Stimulated activated naive CD8-positive, alpha-beta T cell treated with anti-CD3 and anti-CD28 coated beads, Interleukin-15, amount 100 ng/mL, for 72 hours (primary cell): ENCODE measurements at regions not wholly inside any gene's neighbourhood (a gene's known extent, or its start where the extent isn't known, plus 50 kb on each side); places are given as distances from the start of the nearest gene placed in this dataset.
"Not testable (repeated sequence)": the region's sequence is repeated elsewhere in the genome, so short reads cannot be mapped to it uniquely, and the experiment has no call there.

Source experiments
- ATAC-seq: fragments of 150-1000 bp; cut with Tn5 transposase; 2 replicates; pipeline ENCODE4 v1.10.0; 2021; ENCODE audit warnings: mild to moderate bottlenecking, moderate library complexity
- DNase-seq, 2 donors: peaks; one replicate each; pipeline ENCODE4 v3.0.0; 2021 to 2022
- H3K27ac Mint-ChIP-seq, 2 donors: one replicate each; pipeline ENCODE4 v1.8.0; 2022; ENCODE audit warnings: mild to moderate bottlenecking in 2 of 2, mixed read lengths in 2 of 2, moderate library complexity in 2 of 2
- H3K27me3 Mint-ChIP-seq: one replicate; pipeline ENCODE4 v1.8.0; 2022; ENCODE audit warnings: mixed read lengths
- H3K4me1 Mint-ChIP-seq: one replicate; pipeline ENCODE4 v1.8.0; 2022; ENCODE audit warnings: mild to moderate bottlenecking, mixed read lengths
- H3K4me3 Mint-ChIP-seq, 2 donors: one replicate each; pipeline ENCODE4 v1.8.0; 2022; ENCODE audit warnings: mild to moderate bottlenecking in 2 of 2, mixed read lengths in 2 of 2, moderate library complexity in 1 of 2
- H3K9me3 Mint-ChIP-seq, 2 donors: one replicate each; pipeline ENCODE4 v1.8.0; 2022; ENCODE audit warnings: mixed read lengths in 2 of 2

- H3K9me3 Mint-ChIP-seq = no peaks in the 10 kb centered on the region
- H3K27me3 Mint-ChIP-seq = no peaks in the 10 kb centered on the region
- no peak overlapping the region for H3K4me3 Mint-ChIP-seq
- H3K27ac Mint-ChIP-seq = peak overlapping the region in 1 of 2 donors; percentile 5
- DNase-seq = no peak
- H3K4me1 Mint-ChIP-seq = no peaks in the 10 kb centered on the region
- no peak for ATAC-seq
Observed at GRCh38 chr13:19362946-19363510, 181.4 kb upstream of the TUBA3C start.

GRCh38 chr13:19359697-19360096 lies 178.1 kb upstream of the TUBA3C start:
- H3K27ac Mint-ChIP-seq = not testable (repeated sequence)

GRCh38 chr13:19345916-19346422 lies 164.3 kb upstream of the TUBA3C start:
- Mint-ChIP-seq H3K27ac (no peak overlapping the region), H3K4me3 (no peak overlapping the region), H3K9me3 (peaks cover under 1 to 2% of the 10 kb centered on the region in 2 donors), H3K4me1 (peaks cover 9% of the 10 kb centered on the region), H3K27me3 (peaks cover 48% of the 10 kb centered on the region)
- ATAC-seq (no peak), DNase-seq (no peak)

More at GRCh38 chr13:19359697-19360096, 178.1 kb upstream of the TUBA3C start:
- not testable (repeated sequence) for DNase-seq, H3K27me3 Mint-ChIP-seq, ATAC-seq, H3K4me3 Mint-ChIP-seq, H3K9me3 Mint-ChIP-seq, H3K4me1 Mint-ChIP-seq

DNA sequence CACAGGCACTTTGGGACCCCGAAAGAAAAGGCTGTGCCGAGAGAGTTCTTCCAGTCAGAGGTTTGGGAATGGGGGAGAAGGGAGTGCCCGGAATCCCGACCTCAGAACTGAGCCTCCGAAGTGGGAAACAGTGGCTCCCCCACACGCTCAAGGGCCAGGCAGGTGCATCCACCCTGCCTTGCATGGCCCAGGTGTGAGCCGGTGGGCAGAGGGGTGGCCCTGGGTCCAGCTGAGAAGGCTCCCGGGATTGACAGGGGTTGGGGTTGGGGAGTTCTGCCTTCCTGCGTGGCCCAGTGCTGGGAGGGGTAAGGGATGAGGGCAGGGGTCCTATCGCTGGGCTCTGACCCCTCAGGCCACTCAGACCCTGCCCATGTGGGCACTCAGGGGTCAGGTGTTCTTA lies 163.5 kb upstream of the TUBA3C start:
- ATAC-seq (peak; percentile 20), DNase-seq (no peak)
- H3K4me3 Mint-ChIP-seq = peak overlapping the region in 1 of 2 donors; percentile 86
- H3K9me3 Mint-ChIP-seq = peaks cover 7 to 10% of the 10 kb centered on the region in 2 donors
- H3K27ac Mint-ChIP-seq = no peak overlapping the region
- peaks cover 48% of the 10 kb centered on the region for H3K27me3 Mint-ChIP-seq
- H3K4me1 Mint-ChIP-seq = peaks cover 9% of the 10 kb centered on the region

- not testable (repeated sequence) for ATAC-seq, H3K9me3 Mint-ChIP-seq, H3K27ac Mint-ChIP-seq, H3K4me1 Mint-ChIP-seq
- DNase-seq = peak in 1 of 2 donors; percentile 10
- H3K27me3 Mint-ChIP-seq = peaks cover 48% of the 10 kb centered on the region
- H3K4me3 Mint-ChIP-seq = peak overlapping the region in 1 of 2 donors; percentile 86
Observed at GRCh38 chr13:19344585-19345120, 163.0 kb upstream of the TUBA3C start.

DNA sequence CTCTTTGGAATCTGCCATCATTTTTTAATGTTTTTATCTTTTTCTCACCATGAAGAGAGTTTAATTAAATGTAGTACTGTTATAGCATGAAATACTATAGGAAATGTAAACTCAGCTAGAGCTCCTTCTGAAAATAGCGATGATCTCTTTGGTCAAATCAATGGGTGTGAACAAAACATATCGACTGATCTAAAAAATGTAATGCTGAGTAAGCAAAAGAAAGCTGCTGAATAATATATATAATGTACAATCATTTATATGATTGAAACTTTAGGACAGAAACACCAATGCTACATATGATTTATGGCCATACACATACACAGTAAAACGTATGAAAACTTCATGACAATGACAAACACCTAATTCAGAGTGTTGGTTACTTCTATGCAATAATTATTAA lies 150.8 kb upstream of the TUBA3C start:
- Mint-ChIP-seq H3K27me3 (peaks cover 23% of the 10 kb centered on the region), H3K4me1 (no peaks in the 10 kb centered on the region)

DNA sequence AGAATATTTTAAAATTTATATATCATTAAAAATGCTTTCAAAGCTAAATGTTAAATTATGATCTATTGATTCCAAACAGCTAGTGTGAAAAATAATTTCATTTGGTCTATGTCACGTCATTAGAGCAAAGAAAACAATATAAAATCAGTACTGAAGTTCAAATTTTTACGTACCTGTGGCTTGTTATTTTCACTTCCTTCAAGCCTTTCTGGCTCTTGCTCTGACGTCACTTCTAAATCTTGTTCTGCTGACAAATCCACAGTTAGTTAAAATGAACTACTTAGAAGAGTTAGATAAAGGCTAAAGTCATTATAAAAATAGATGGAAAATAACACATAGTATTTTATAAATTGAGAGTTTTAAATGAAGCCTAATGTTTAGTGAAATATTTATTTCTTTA lies 147.7 kb upstream of the TUBA3C start:
- Mint-ChIP-seq H3K9me3 (peaks cover 7 to 10% of the 10 kb centered on the region in 2 donors), H3K27ac (no peak overlapping the region), H3K4me3 (no peak overlapping the region), H3K27me3 (peaks cover 15% of the 10 kb centered on the region), H3K4me1 (no peaks in the 10 kb centered on the region)
- DNase-seq = no peak
- no peak for ATAC-seq

More for the DNA sequence above, 150.8 kb upstream of the TUBA3C start:
- Mint-ChIP-seq H3K4me3 (no peak overlapping the region), H3K27ac (no peak overlapping the region), H3K9me3 (no peaks in the 10 kb centered on the region)
- DNase-seq (no peak), ATAC-seq (no peak)

- Mint-ChIP-seq H3K9me3 (peaks cover 10 to 15% of the 10 kb centered on the region in 2 donors), H3K27me3 (peaks cover 15% of the 10 kb centered on the region), H3K4me1 (no peaks in the 10 kb centered on the region), H3K4me3 (no peak overlapping the region), H3K27ac (no peak overlapping the region)
- DNase-seq = no peak
- no peak for ATAC-seq
Observed at GRCh38 chr13:19324325-19324724, 142.7 kb upstream of the TUBA3C start.

- H3K27ac Mint-ChIP-seq = no peak overlapping the region
- H3K9me3 Mint-ChIP-seq = peaks cover 10 to 15% of the 10 kb centered on the region in 2 donors
- DNase-seq (no peak), ATAC-seq (no peak)
- H3K27me3 Mint-ChIP-seq = no peaks in the 10 kb centered on the region
- no peak overlapping the region for H3K4me3 Mint-ChIP-seq
- no peaks in the 10 kb centered on the region for H3K4me1 Mint-ChIP-seq
Observed at GRCh38 chr13:19321222-19321621, 139.6 kb upstream of the TUBA3C start.

DNA sequence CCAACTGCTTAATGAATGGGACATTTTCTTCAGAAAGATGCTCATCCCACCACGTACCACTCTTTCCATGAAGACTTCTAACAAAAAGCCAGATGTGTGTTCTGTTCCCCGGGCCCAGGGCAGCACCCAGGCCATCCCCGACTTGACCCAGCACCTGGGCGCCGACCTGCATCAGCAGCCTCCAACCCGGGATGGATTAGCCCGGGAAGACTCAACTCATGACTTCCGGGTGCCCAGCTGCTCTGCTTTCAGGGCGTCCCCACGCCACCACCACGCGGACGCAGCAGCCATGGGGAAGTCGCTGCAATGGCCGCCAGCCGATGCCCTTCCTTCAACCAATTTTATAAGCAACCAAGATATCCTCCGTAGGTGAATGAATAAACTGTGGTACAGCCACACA lies 123.8 kb upstream of the TUBA3C start:
- no peaks in the 10 kb centered on the region for H3K27me3 Mint-ChIP-seq
- ATAC-seq = no peak
- H3K9me3 Mint-ChIP-seq = peaks cover 0 to 10% of the 10 kb centered on the region in 2 donors

GRCh38 chr13:19289180-19289579 lies 107.6 kb upstream of the TUBA3C start:
- peaks cover 7 to 15% of the 10 kb centered on the region in 2 donors for H3K9me3 Mint-ChIP-seq
- no peaks in the 10 kb centered on the region for H3K4me1 Mint-ChIP-seq
- no peaks in the 10 kb centered on the region for H3K27me3 Mint-ChIP-seq
- no peak for ATAC-seq
- H3K4me3 Mint-ChIP-seq = no peak overlapping the region
- no peak overlapping the region for H3K27ac Mint-ChIP-seq
- no peak for DNase-seq

More for the DNA sequence above, 123.8 kb upstream of the TUBA3C start:
- H3K4me3 Mint-ChIP-seq = no peak overlapping the region
- no peaks in the 10 kb centered on the region for H3K4me1 Mint-ChIP-seq
- no peak for DNase-seq
- H3K27ac Mint-ChIP-seq = peak overlapping the region in 1 of 2 donors; percentile 59

DNA sequence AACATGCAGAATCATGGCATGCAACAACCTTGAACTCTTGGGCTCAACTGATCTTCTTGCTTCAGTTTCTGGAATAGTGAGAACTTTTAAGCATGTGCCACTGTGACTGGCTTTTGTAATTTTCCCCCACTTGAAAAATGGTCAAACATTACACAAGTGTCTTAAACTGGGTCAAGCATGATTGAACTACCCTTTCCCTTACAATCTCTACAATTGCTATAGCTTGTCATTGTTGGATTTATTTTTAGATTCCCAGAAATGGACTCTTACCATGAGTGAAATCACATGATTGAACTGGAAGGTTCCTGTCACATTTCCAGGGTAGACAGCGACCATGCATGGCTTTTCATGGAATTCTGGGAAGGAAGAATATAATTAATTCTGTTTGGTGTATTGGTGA lies 102.2 kb upstream of the TUBA3C start:
- DNase-seq (no peak), ATAC-seq (no peak)
- Mint-ChIP-seq H3K27me3 (no peaks in the 10 kb centered on the region), H3K9me3 (peaks cover 5 to 13% of the 10 kb centered on the region in 2 donors), H3K4me1 (no peaks in the 10 kb centered on the region), H3K27ac (no peak overlapping the region), H3K4me3 (no peak overlapping the region)

- ATAC-seq = no peak
- H3K4me3 Mint-ChIP-seq = no peak overlapping the region
- H3K9me3 Mint-ChIP-seq = peaks cover 0 to 15% of the 10 kb centered on the region in 2 donors
- no peak for DNase-seq
- H3K4me1 Mint-ChIP-seq = no peaks in the 10 kb centered on the region
- peaks cover 10% of the 10 kb centered on the region for H3K27me3 Mint-ChIP-seq
- no peak overlapping the region for H3K27ac Mint-ChIP-seq
Observed at GRCh38 chr13:19268331-19268730, 86.7 kb upstream of the TUBA3C start.

DNA sequence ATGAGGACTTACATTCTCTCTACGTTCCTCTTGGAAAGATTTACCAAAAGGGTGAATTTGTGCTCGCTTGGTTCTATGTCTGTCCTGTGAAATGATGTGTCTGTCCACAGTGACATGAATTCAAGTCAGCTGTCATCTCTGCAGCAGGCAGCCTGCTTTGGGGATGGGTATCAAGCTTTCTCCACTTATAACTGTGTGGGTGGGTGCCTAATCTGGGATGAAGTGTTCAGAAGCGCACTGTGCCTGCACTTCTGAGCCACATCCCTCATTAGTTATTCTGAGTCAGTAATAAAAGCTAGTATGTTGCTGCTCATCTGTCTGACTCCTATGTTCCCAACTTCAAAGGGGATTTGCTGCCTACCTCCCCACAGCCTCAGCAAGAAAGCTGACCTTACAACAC lies 86.1 kb upstream of the TUBA3C start:
- Mint-ChIP-seq H3K9me3 (peaks cover 0 to 14% of the 10 kb centered on the region in 2 donors), H3K4me3 (no peak overlapping the region), H3K27ac (no peak overlapping the region), H3K27me3 (peaks cover 10% of the 10 kb centered on the region), H3K4me1 (no peaks in the 10 kb centered on the region)
- DNase-seq (no peak), ATAC-seq (no peak)

- ATAC-seq (no peak), DNase-seq (no peak)
- Mint-ChIP-seq H3K4me3 (no peak overlapping the region), H3K4me1 (no peaks in the 10 kb centered on the region), H3K9me3 (peaks cover 0 to 6% of the 10 kb centered on the region in 2 donors), H3K27ac (no peak overlapping the region), H3K27me3 (peaks cover 10% of the 10 kb centered on the region)
Observed at GRCh38 chr13:19266979-19267378, 85.4 kb upstream of the TUBA3C start.

DNA sequence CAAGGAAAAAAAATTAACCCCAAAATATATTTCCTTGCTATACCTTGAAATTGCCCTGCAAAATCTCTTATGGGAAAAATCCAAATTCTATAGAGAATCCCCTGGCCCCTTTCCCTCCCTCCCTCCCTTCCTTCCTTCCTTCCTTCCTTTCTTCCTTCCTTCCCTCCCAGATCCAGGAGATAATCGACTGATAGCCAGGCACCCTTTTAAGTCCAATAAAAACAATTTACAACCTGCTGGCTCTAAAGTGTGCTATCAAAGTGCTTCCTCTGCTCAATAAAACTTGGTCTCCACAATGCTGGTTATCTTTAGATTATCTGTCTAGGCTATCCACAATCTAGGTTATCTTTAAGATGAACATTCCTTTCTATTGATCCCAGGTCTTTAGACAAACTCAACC lies 83.1 kb upstream of the TUBA3C start:
- peaks cover 10% of the 10 kb centered on the region for H3K27me3 Mint-ChIP-seq
- no peak overlapping the region for H3K4me3 Mint-ChIP-seq
- no peak for ATAC-seq
- H3K9me3 Mint-ChIP-seq = no peaks in the 10 kb centered on the region
- no peak overlapping the region for H3K27ac Mint-ChIP-seq
- H3K4me1 Mint-ChIP-seq = no peaks in the 10 kb centered on the region
- no peak for DNase-seq
